ENCODE measurements at regions not wholly inside any gene's neighbourhood (a gene's known extent, or its start where the extent isn't known, plus 50 kb on each side); places are given as distances from the start of the nearest gene placed in this dataset.

GRCh38 chr12:75831402-75831801, 200.2 kb downstream of the PHLDA1 start:
- Histone ChIP-seq H3K27ac (ENCODE audit: low read length) (no peak overlapping the region), H3K4me1 (ENCODE audit: low read length) (no peaks in the 10 kb centered on the region), H3K4me3 (ENCODE audit: low read length) (no peak overlapping the region), H3K27me3 (ENCODE audit: low read depth, low read length) (0 out of 2 replicates have a peak, but pooled peaks cover 6% of the 10 kb centered on the region), H3K4me2 (ENCODE audit: low read length) (no peak overlapping the region), H3K9me3 (ENCODE audit: insufficient read depth, low read length) (no peaks in the 10 kb centered on the region), H4K20me1 (ENCODE audit: insufficient read depth, low read length) (no peaks in the 10 kb centered on the region), H3K79me2 (ENCODE audit: low read length) (no peaks in the 10 kb centered on the region), H2AFZ (ENCODE audit: low read depth, low read length) (no peak overlapping the region), H3K36me3 (replicated peaks; ENCODE audit: low read depth, low read length) (no peaks in the 10 kb centered on the region), H3K9ac (ENCODE audit: low read length) (no peak overlapping the region)
- TF ChIP-seq CTCF (IDR thresholded peaks at IDR 0.05; ENCODE audit: low read depth, low read length) (no peak), EZH2phosphoT487 (IDR thresholded peaks at IDR 0.05; ENCODE audit: low read depth) (no peak)

GRCh38 chr12:75827061-75827460, 204.5 kb downstream of the PHLDA1 start:
- H3K27me3 ChIP-seq (ENCODE audit: low read depth, low read length): no peaks in the 10 kb centered on the region
- no peak for TF ChIP-seq EZH2phosphoT487 (IDR thresholded peaks at IDR 0.05; ENCODE audit: low read depth)
- no peak for TF ChIP-seq CTCF (IDR thresholded peaks at IDR 0.05; ENCODE audit: low read depth, low read length)
- no peak overlapping the region for H2AFZ ChIP-seq (ENCODE audit: low read depth, low read length)
- H3K79me2 ChIP-seq (ENCODE audit: low read length): no peaks in the 10 kb centered on the region
- no peak overlapping the region for H3K27ac ChIP-seq (ENCODE audit: low read length)
- H4K20me1 ChIP-seq (ENCODE audit: insufficient read depth, low read length): no peaks in the 10 kb centered on the region
- H3K9me3 ChIP-seq (ENCODE audit: insufficient read depth, low read length): no peaks in the 10 kb centered on the region
- H3K36me3 ChIP-seq (replicated peaks; ENCODE audit: low read depth, low read length): no peaks in the 10 kb centered on the region
- no peaks in the 10 kb centered on the region for H3K4me1 ChIP-seq (ENCODE audit: low read length)
- no peak overlapping the region for H3K9ac ChIP-seq (ENCODE audit: low read length)
- H3K4me3 ChIP-seq (ENCODE audit: low read length): no peak overlapping the region
- H3K4me2 ChIP-seq (ENCODE audit: low read length): no peak overlapping the region

- no peaks in the 10 kb centered on the region for H3K36me3 ChIP-seq (replicated peaks; ENCODE audit: low read depth, low read length)
- no peak overlapping the region for H3K9ac ChIP-seq (ENCODE audit: low read length)
- no peaks in the 10 kb centered on the region for H3K9me3 ChIP-seq (ENCODE audit: insufficient read depth, low read length)
- TF ChIP-seq EZH2phosphoT487 (IDR thresholded peaks at IDR 0.05; ENCODE audit: low read depth): no peak
- TF ChIP-seq CTCF (IDR thresholded peaks at IDR 0.05; ENCODE audit: low read depth, low read length): no peak
- no peak overlapping the region for H3K4me2 ChIP-seq (ENCODE audit: low read length)
- no peaks in the 10 kb centered on the region for H3K27me3 ChIP-seq (ENCODE audit: low read depth, low read length)
- H4K20me1 ChIP-seq (ENCODE audit: insufficient read depth, low read length): no peaks in the 10 kb centered on the region
- H3K27ac ChIP-seq (ENCODE audit: low read length): no peak overlapping the region
- H3K4me1 ChIP-seq (ENCODE audit: low read length): no peaks in the 10 kb centered on the region
- no peak overlapping the region for H3K4me3 ChIP-seq (ENCODE audit: low read length)
- no peak overlapping the region for H2AFZ ChIP-seq (ENCODE audit: low read depth, low read length)
- no peaks in the 10 kb centered on the region for H3K79me2 ChIP-seq (ENCODE audit: low read length)
Measured at GRCh38 chr12:75825686-75826085, 205.9 kb downstream of the PHLDA1 start.

- no peaks in the 10 kb centered on the region for H3K9me3 ChIP-seq (ENCODE audit: insufficient read depth, low read length)
- H3K36me3 ChIP-seq (replicated peaks; ENCODE audit: low read depth, low read length): no peaks in the 10 kb centered on the region
- no peak overlapping the region for H3K9ac ChIP-seq (ENCODE audit: low read length)
- H3K4me2 ChIP-seq (ENCODE audit: low read length): no peak overlapping the region
- TF ChIP-seq EZH2phosphoT487 (IDR thresholded peaks at IDR 0.05; ENCODE audit: low read depth) (no peak), CTCF (IDR thresholded peaks at IDR 0.05; ENCODE audit: low read depth, low read length) (no peak)
- H3K79me2 ChIP-seq (ENCODE audit: low read length): no peaks in the 10 kb centered on the region
- no peak overlapping the region for H3K27ac ChIP-seq (ENCODE audit: low read length)
- H3K4me3 ChIP-seq (ENCODE audit: low read length): no peak overlapping the region
- H3K27me3 ChIP-seq (ENCODE audit: low read depth, low read length): 0 out of 2 replicates have a peak, but pooled peaks cover 4% of the 10 kb centered on the region
- H4K20me1 ChIP-seq (ENCODE audit: insufficient read depth, low read length): no peaks in the 10 kb centered on the region
- H2AFZ ChIP-seq (ENCODE audit: low read depth, low read length): no peak overlapping the region
- peaks cover 3% of the 10 kb centered on the region; the same call in 1 of the 2 replicates for H3K4me1 ChIP-seq (ENCODE audit: low read length)
Measured at GRCh38 chr12:75823475-75823874, 208.1 kb downstream of the PHLDA1 start.
